Upper lobe of left lung (tissue), 6 donors: ENCODE measurements at regions not wholly inside any gene's neighbourhood (a gene's known extent, or its start where the extent isn't known, plus 50 kb on each side); places are given as distances from the start of the nearest gene placed in this dataset.

ENCODE experiments used
- ATAC-seq, 2 donors: fragments of 200-7000 bp; cut with Tn5 transposase; one replicate each; pipeline ENCODE4 v1.9.1; 2022; ENCODE audit warnings: mild to moderate bottlenecking in 2 of 2, moderate library complexity in 2 of 2; ENCODE audit not compliant: low FRiP score in 2 of 2
- DNase-seq, 2 donors: peaks; one replicate each; pipeline ENCODE4 v3.0.0-alpha.2; 2019 to 2020
- H3K27ac ChIP-seq, 4 donors: fragments of 200-600 bp; sonication (generic); one replicate each; pipeline ENCODE4 v1.5.1; 2016 to 2019
- H3K27me3 ChIP-seq, 4 donors: fragments of 200-600 bp; sonication (generic); one replicate each; pipeline ENCODE4 v1.5.1; 2017 to 2019
- H3K36me3 ChIP-seq, 4 donors: fragments of 200-600 bp; sonication (generic); one replicate each; pipeline ENCODE4 v1.5.1; 2016 to 2019
- H3K4me1 ChIP-seq, 4 donors: fragments of 200-600 bp; sonication (generic); one replicate each; pipeline ENCODE4 v1.5.1; 2018 to 2019
- H3K4me3 ChIP-seq, 4 donors: fragments of 200-600 bp; sonication (generic); one replicate each; pipeline ENCODE4 v1.5.1; 2017 to 2019; ENCODE audit warnings: mild to moderate bottlenecking in 2 of 4, moderate library complexity in 1 of 4
- H3K9me3 ChIP-seq, 4 donors: fragments of 200-600 bp; sonication (generic); one replicate each; pipeline ENCODE4 v1.5.1; 2018 to 2019
- CTCF ChIP-seq, 6 experiments: fragments of 450-650 bp in 4 of 6; fragments of 200-600 bp in 2 of 6; sonication (generic) in 2 of 6; IDR thresholded peaks; one replicate each; pipeline ENCODE4 v1.5.1; 2016 to 2019; ENCODE audit warnings: antibody characterized with exemption in 6 of 6
- EP300 ChIP-seq, 4 donors: sonication (generic); formaldehyde crosslinking; IDR thresholded peaks; one replicate each; pipeline ENCODE4 v1.5.1; 2017; ENCODE audit warnings: antibody characterized with exemption in 4 of 4, control low read depth in 2 of 4
- POLR2A ChIP-seq, 4 donors: fragments of 450-650 bp; IDR thresholded peaks; one replicate each; pipeline ENCODE4 v1.5.1; 2016 to 2017; ENCODE audit warnings: antibody characterized with exemption in 4 of 4, mild to moderate bottlenecking in 2 of 4
- POLR2AphosphoS5 ChIP-seq, 2 donors: sonication (generic); formaldehyde crosslinking; IDR thresholded peaks; one replicate each; pipeline ENCODE4 v1.5.1; 2017; ENCODE audit warnings: antibody characterized with exemption in 2 of 2
- WGBS, 2 donors: methylation state at CpG; one replicate each; pipeline ENCODE4 v1.1.5; 2017 to 2018; 5-methylcytosine and 5-hydroxymethylcytosine counted together
- donor health status: DM: no; HTN: no; CAD: no; lungs with moderate emphysema.
- donor health status: DM: no; HTN: yes; CAD: no; lungs with severe emphysema.

GRCh38 chr2:225920621-225921220 is 521.2 kb downstream of the NYAP2 start:
- WGBS, 2 donors, result 78 to 82% methylated on average over 6 of the region's 6 CpGs
- Histone ChIP-seq H3K27me3 (no peaks in the 10 kb centered on the region), H3K9me3 (peaks cover 0 to 3% (median 0%) of the 10 kb centered on the region in 4 donors), H3K27ac (no peak overlapping the region), H3K36me3 (no peaks in the 10 kb centered on the region), H3K4me1 (no peaks in the 10 kb centered on the region), H3K4me3 (no peak overlapping the region)
- ATAC-seq, result no peak
- TF ChIP-seq CTCF (IDR thresholded peaks at IDR 0.05) (no peak), POLR2AphosphoS5 (IDR thresholded peaks at IDR 0.05) (no peak), POLR2A (IDR thresholded peaks at IDR 0.05) (no peak), EP300 (IDR thresholded peaks at IDR 0.05) (no peak)
- no peak for DNase-seq

GRCh38 chr2:225916692-225917091 is 517.2 kb downstream of the NYAP2 start:
- no peaks in the 10 kb centered on the region for H3K27me3 ChIP-seq
- no peaks in the 10 kb centered on the region for H3K36me3 ChIP-seq
- TF ChIP-seq POLR2A (IDR thresholded peaks at IDR 0.05), result no peak
- no peak for TF ChIP-seq POLR2AphosphoS5 (IDR thresholded peaks at IDR 0.05)
- no peak for TF ChIP-seq EP300 (IDR thresholded peaks at IDR 0.05)
- no peak for TF ChIP-seq CTCF (IDR thresholded peaks at IDR 0.05)
- no peak for DNase-seq
- H3K9me3 ChIP-seq, result peaks cover 0 to 3% (median 0%) of the 10 kb centered on the region in 4 donors
- H3K4me1 ChIP-seq, result no peaks in the 10 kb centered on the region
- H3K4me3 ChIP-seq, result no peak overlapping the region
- ATAC-seq, result no peak
- 70 to 76% methylated on average over 2 of the region's 2 CpGs for WGBS, 2 donors
- H3K27ac ChIP-seq, result no peak overlapping the region

- Histone ChIP-seq H3K4me3 (no peak overlapping the region), H3K4me1 (no peaks in the 10 kb centered on the region), H3K36me3 (no peaks in the 10 kb centered on the region), H3K27ac (no peak overlapping the region), H3K27me3 (no peaks in the 10 kb centered on the region), H3K9me3 (peaks cover 0 to under 1% (median 0%) of the 10 kb centered on the region in 4 donors)
- WGBS, 2 donors, result 90 to 93% methylated on average over 6 of the region's 6 CpGs
- ATAC-seq (no peak), DNase-seq (no peak)
- TF ChIP-seq POLR2A (IDR thresholded peaks at IDR 0.05) (no peak), POLR2AphosphoS5 (IDR thresholded peaks at IDR 0.05) (no peak), EP300 (IDR thresholded peaks at IDR 0.05) (no peak), CTCF (IDR thresholded peaks at IDR 0.05) (no peak)
These were observed 511.5 kb downstream of the NYAP2 start for GRCh38 chr2:225911019-225911418.

- H3K27me3 ChIP-seq, result no peaks in the 10 kb centered on the region
- no peaks in the 10 kb centered on the region for H3K36me3 ChIP-seq
- TF ChIP-seq POLR2A (IDR thresholded peaks at IDR 0.05) (no peak), EP300 (IDR thresholded peaks at IDR 0.05) (no peak)
- peak in 1 of 2 donors; percentile 23 for ATAC-seq
- H3K4me1 ChIP-seq, result no peaks in the 10 kb centered on the region
- H3K27ac ChIP-seq, result no peak overlapping the region
- 73 to 76% methylated on average over 1 of the region's 1 CpG for WGBS, 2 donors
- no peak for DNase-seq
- no peaks in the 10 kb centered on the region for H3K9me3 ChIP-seq
- no peak overlapping the region for H3K4me3 ChIP-seq
These were observed 495.6 kb downstream of the NYAP2 start for GRCh38 chr2:225895126-225895525.

- Histone ChIP-seq H3K4me1 (no peaks in the 10 kb centered on the region), H3K27ac (no peak overlapping the region), H3K27me3 (no peaks in the 10 kb centered on the region), H3K36me3 (no peaks in the 10 kb centered on the region), H3K9me3 (no peaks in the 10 kb centered on the region), H3K4me3 (no peak overlapping the region)
- ATAC-seq (peak in 1 of 2 donors; percentile 77), DNase-seq (no peak)
- TF ChIP-seq POLR2A (IDR thresholded peaks at IDR 0.05) (no peak), POLR2AphosphoS5 (IDR thresholded peaks at IDR 0.05) (no peak), CTCF (IDR thresholded peaks at IDR 0.05) (no peak), EP300 (IDR thresholded peaks at IDR 0.05) (no peak)
- WGBS, 2 donors, result 55 to 60% methylated on average over 4 of the region's 4 CpGs
These were observed 494.9 kb downstream of the NYAP2 start for GRCh38 chr2:225894236-225894980.
